Adipocyte (in vitro differentiated cells): ENCODE measurements at regions not wholly inside any gene's neighbourhood (a gene's known extent, or its start where the extent isn't known, plus 50 kb on each side); places are given as distances from the start of the nearest gene placed in this dataset.
"Not testable (repeated sequence)": the region's sequence is repeated elsewhere in the genome, so short reads cannot be mapped to it uniquely, and the experiment has no call there.

Experiments
- DNase-seq: peaks from one replicate; pipeline ENCODE4 v3.0.0-alpha.2; 2015; ENCODE audit warnings: low read depth
- H3K27me3 ChIP-seq: replicated peaks from 2 replicates; pipeline ENCODE4 v1.7.0; 2013; ENCODE audit warnings: mild to moderate bottlenecking, low read length, moderate library complexity; ENCODE audit not compliant: control insufficient read depth, insufficient read depth
- H3K36me3 ChIP-seq: 2 replicates; pipeline ENCODE4 v1.7.0; 2013; ENCODE audit warnings: low read length, mild to moderate bottlenecking, moderate library complexity; ENCODE audit not compliant: control insufficient read depth, insufficient read depth, severe bottlenecking
- H3K4me1 ChIP-seq: 2 replicates; pipeline ENCODE4 v1.7.0; 2013; ENCODE audit warnings: mild to moderate bottlenecking, low read length, moderate library complexity; ENCODE audit not compliant: control insufficient read depth, insufficient read depth
- H3K4me3 ChIP-seq: 2 replicates; pipeline ENCODE4 v1.7.0; 2013; ENCODE audit warnings: mild to moderate bottlenecking, low read length, moderate library complexity
- H3K9ac ChIP-seq: 2 replicates; pipeline ENCODE4 v1.7.0; 2013; ENCODE audit warnings: mild to moderate bottlenecking, low read length, moderate library complexity
- H3K9me3 ChIP-seq: 2 replicates; pipeline ENCODE4 v1.7.0; 2013; ENCODE audit warnings: mild to moderate bottlenecking, low read length, moderate library complexity; ENCODE audit not compliant: control insufficient read depth

- H3K9ac ChIP-seq: no peak overlapping the region
- no peaks in the 10 kb centered on the region for H3K9me3 ChIP-seq
- no peak overlapping the region for H3K4me3 ChIP-seq
- no peaks in the 10 kb centered on the region for H3K27me3 ChIP-seq
- DNase-seq: peak; percentile 58
- H3K4me1 ChIP-seq: peaks cover 9% of the 10 kb centered on the region
- peaks cover 3% of the 10 kb centered on the region for H3K36me3 ChIP-seq
Measured at GRCh38 chr11:122022646-122023045, 93.4 kb downstream of the BLID start.

DNA sequence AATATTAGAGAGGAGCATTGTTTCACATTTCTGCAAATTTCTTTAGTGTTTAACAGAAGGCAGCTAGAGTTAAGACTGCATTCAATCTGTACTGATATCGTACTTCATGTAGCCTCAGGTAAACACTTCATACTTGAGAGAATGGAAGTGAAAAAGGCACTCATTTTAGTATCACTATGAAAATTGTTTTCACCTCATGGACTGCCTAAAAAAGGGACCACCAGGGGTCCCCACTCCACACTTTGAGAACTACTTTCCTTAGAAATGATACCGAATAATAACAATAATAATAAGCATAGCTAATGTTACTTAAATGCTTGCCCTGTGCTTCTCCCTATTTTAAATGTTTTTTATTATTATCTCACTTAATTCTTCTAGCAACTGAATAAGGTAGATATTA lies 95.1 kb downstream of the BLID start:
- Histone ChIP-seq H3K36me3 (no peaks in the 10 kb centered on the region), H3K9me3 (no peaks in the 10 kb centered on the region), H3K4me3 (no peak overlapping the region), H3K9ac (peak overlapping the region; percentile 15), H3K4me1 (peaks cover 9% of the 10 kb centered on the region), H3K27me3 (no peaks in the 10 kb centered on the region)
- no peak for DNase-seq

- no peak overlapping the region for H3K4me3 ChIP-seq
- H3K36me3 ChIP-seq: no peaks in the 10 kb centered on the region
- DNase-seq: peak; percentile 46
- H3K9ac ChIP-seq: no peak overlapping the region
- H3K9me3 ChIP-seq: no peaks in the 10 kb centered on the region
- peaks cover 9% of the 10 kb centered on the region for H3K4me1 ChIP-seq
- no peaks in the 10 kb centered on the region for H3K27me3 ChIP-seq
Measured at GRCh38 chr11:122019908-122020694, 95.9 kb downstream of the BLID start.

DNA sequence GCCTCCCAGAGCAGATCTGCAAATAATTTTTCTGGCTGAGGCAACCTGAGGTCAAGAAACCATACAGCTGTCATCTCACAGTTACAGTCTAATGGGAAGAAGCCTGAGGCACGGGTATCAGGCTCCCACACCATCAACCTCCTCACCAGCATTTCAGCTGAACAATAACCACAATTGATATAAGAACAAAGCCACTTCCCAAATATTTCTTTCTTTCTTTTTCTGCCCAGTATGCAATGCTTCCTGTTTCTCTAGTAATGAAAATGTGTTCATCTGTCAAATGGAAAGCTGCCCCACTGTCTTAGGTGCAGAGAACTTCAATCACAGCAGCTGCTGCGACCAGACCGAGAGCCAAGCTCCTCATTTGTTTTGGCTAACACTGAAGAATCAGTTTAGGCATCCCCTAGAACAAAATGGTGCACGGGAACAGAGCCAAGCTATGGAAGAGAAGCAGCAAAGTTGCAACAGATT lies 108.4 kb downstream of the BLID start:
- H3K9me3 ChIP-seq: no peaks in the 10 kb centered on the region
- H3K36me3 ChIP-seq: no peaks in the 10 kb centered on the region
- no peaks in the 10 kb centered on the region for H3K27me3 ChIP-seq
- peak overlapping the region; percentile 35 for H3K9ac ChIP-seq
- DNase-seq: peak; percentile 12
- H3K4me3 ChIP-seq: peak overlapping the region; percentile 3
- H3K4me1 ChIP-seq: peaks cover 8% of the 10 kb centered on the region

GRCh38 chr11:122004446-122004845 lies 111.6 kb downstream of the BLID start:
- H3K4me1 ChIP-seq: peaks cover 8% of the 10 kb centered on the region
- no peaks in the 10 kb centered on the region for H3K36me3 ChIP-seq
- H3K9me3 ChIP-seq: no peaks in the 10 kb centered on the region
- no peak overlapping the region for H3K9ac ChIP-seq
- H3K4me3 ChIP-seq: no peak overlapping the region
- DNase-seq: no peak
- no peaks in the 10 kb centered on the region for H3K27me3 ChIP-seq

DNA sequence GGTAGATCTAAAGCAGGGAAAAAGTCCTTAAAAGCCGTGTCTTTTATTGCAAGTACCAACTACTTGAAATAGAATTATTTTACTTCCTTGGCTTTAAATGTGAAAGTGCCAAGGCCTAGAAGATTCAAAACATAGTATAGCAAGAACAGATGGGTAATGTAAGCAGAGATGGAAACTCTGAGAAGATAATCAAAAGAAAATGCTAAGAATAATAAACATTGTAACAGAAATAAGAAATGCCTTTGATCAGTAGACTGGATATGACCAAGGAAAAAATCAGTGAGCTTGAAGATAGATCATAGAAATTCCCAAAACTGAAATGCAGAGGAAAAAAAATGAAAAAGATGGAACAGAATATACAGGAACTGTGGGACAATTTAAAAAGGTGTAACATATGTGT lies 113.1 kb downstream of the BLID start:
- H3K9me3 ChIP-seq: no peaks in the 10 kb centered on the region
- no peak overlapping the region for H3K9ac ChIP-seq
- no peak overlapping the region for H3K4me3 ChIP-seq
- H3K36me3 ChIP-seq: no peaks in the 10 kb centered on the region
- no peaks in the 10 kb centered on the region for H3K27me3 ChIP-seq
- DNase-seq: no peak
- H3K4me1 ChIP-seq: peaks cover 7% of the 10 kb centered on the region

GRCh38 chr11:122002047-122002446 lies 114.0 kb downstream of the BLID start:
- H3K36me3 ChIP-seq: no peaks in the 10 kb centered on the region
- H3K9ac ChIP-seq: no peak overlapping the region
- H3K27me3 ChIP-seq: no peaks in the 10 kb centered on the region
- no peak for DNase-seq
- no peak overlapping the region for H3K4me3 ChIP-seq
- no peaks in the 10 kb centered on the region for H3K9me3 ChIP-seq
- peaks cover under 1% of the 10 kb centered on the region for H3K4me1 ChIP-seq

DNA sequence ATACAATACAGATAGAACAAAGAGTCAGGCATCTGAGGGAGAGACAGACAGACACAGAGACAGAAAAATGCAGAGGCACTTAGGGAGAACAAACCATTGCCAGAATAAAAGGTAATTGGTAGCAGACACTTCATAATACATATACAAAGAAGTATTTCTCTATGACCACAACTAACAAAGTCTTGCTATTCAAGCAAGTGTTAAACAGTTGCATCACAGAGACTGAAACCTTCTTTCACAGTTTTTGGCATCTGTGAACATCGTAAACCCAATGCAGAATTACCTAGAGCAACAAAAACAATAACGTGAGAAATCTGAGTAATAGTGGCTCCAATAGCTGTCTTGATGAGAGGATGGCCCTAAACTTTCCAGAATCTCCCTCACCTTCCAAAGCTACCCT lies 116.4 kb downstream of the BLID start:
- Histone ChIP-seq H3K27me3 (no peaks in the 10 kb centered on the region), H3K9ac (no peak overlapping the region), H3K9me3 (no peaks in the 10 kb centered on the region), H3K36me3 (no peaks in the 10 kb centered on the region), H3K4me1 (peaks cover 8% of the 10 kb centered on the region), H3K4me3 (no peak overlapping the region)
- no peak for DNase-seq

- Histone ChIP-seq H3K36me3 (no peaks in the 10 kb centered on the region), H3K4me3 (no peak overlapping the region), H3K4me1 (peaks cover 8% of the 10 kb centered on the region), H3K27me3 (no peaks in the 10 kb centered on the region), H3K9me3 (no peaks in the 10 kb centered on the region), H3K9ac (no peak overlapping the region)
- DNase-seq: no peak
Measured at GRCh38 chr11:121996574-121996973, 119.4 kb downstream of the BLID start.

GRCh38 chr11:121983901-121984300 lies 132.1 kb downstream of the BLID start:
- H3K9me3 ChIP-seq: no peaks in the 10 kb centered on the region
- no peaks in the 10 kb centered on the region for H3K36me3 ChIP-seq
- DNase-seq: no peak
- no peak overlapping the region for H3K4me3 ChIP-seq
- no peaks in the 10 kb centered on the region for H3K27me3 ChIP-seq
- H3K9ac ChIP-seq: no peak overlapping the region
- peaks cover 8% of the 10 kb centered on the region for H3K4me1 ChIP-seq

DNA sequence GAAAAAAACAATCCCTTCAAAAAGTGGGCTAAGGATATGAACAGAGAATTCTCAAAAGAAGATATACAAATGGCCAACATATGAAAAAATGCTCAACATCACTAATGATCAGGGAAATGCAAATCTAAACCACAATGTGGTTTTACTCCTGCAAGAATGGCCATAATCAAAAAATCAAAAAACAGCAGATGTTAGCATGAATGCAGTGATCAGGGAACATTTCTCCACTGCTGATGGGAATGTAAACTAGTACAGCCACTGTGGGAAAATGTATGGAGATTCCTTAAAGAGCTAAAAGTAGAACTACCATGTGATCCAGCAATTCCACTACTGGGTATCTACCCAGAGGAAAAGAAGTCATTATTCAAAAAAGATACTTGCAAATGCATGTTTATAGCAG lies 138.1 kb downstream of the BLID start:
- DNase-seq, H3K4me3 ChIP-seq, H3K36me3 ChIP-seq, H3K9ac ChIP-seq, H3K9me3 ChIP-seq, H3K27me3 ChIP-seq, H3K4me1 ChIP-seq: not testable (repeated sequence)

- no peaks in the 10 kb centered on the region for H3K27me3 ChIP-seq
- peak; percentile 42 for DNase-seq
- H3K9ac ChIP-seq: no peak overlapping the region
- no peaks in the 10 kb centered on the region for H3K36me3 ChIP-seq
- H3K9me3 ChIP-seq: no peaks in the 10 kb centered on the region
- peaks cover 8% of the 10 kb centered on the region for H3K4me1 ChIP-seq
- no peak overlapping the region for H3K4me3 ChIP-seq
Measured at GRCh38 chr11:121968638-121969037, 147.4 kb downstream of the BLID start.
